SU-DHL-6 (cell line): ENCODE measurements at regions not wholly inside any gene's neighbourhood (a gene's known extent, or its start where the extent isn't known, plus 50 kb on each side); places are given as distances from the start of the nearest gene placed in this dataset.

Experiments
- H2AFZ ChIP-seq: fragments of 200-600 bp; sonication (generic); 2 replicates; pipeline ENCODE4 v1.6.1; 2014; ENCODE audit warnings: low read depth, mild to moderate bottlenecking, moderate library complexity, mixed read lengths, antibody characterized with exemption, low read length; ENCODE audit not compliant: severe bottlenecking
- H3F3A ChIP-seq: fragments of 200-600 bp; shearing (Covaris generic); 2 replicates; pipeline ENCODE4 v1.6.0; 2016; ENCODE audit warnings: antibody characterized with exemption, mild to moderate bottlenecking; ENCODE audit not compliant: insufficient read depth
- H3K27ac ChIP-seq: fragments of 200-600 bp; sonication (generic); 2 replicates; pipeline ENCODE4 v1.5.1; 2016; ENCODE audit warnings: low read depth, mild to moderate bottlenecking, low read length, moderate library complexity, mixed read lengths
- H3K27me3 ChIP-seq: fragments of 200-600 bp; sonication (generic), shearing (Covaris generic); 2 replicates; pipeline ENCODE4 v1.6.0; 2014; ENCODE audit warnings: mild to moderate bottlenecking, low read length
- H3K36me3 ChIP-seq: fragments of 200-600 bp; sonication (generic); 2 replicates; pipeline ENCODE4 v1.6.1; 2014; ENCODE audit warnings: mild to moderate bottlenecking, low read length, mixed read lengths
- H3K4me2 ChIP-seq: fragments of 300-600, 200-600 bp; shearing (Covaris generic), sonication (generic); 2 replicates; pipeline ENCODE4 v1.6.0; 2014; ENCODE audit warnings: low read length, low read depth, mild to moderate bottlenecking; ENCODE audit not compliant: poor library complexity, severe bottlenecking
- H3K4me3 ChIP-seq: fragments of 200-600 bp; sonication (generic); 2 replicates; pipeline ENCODE4 v1.5.1; 2014; ENCODE audit warnings: antibody characterized with exemption, low read length, mild to moderate bottlenecking, mixed read lengths; ENCODE audit not compliant: insufficient read depth, poor library complexity, severe bottlenecking
- H3K79me2 ChIP-seq: fragments of 200-600 bp; sonication (generic); 2 replicates; pipeline ENCODE4 v1.6.1; 2014; ENCODE audit warnings: mild to moderate bottlenecking, low read length, moderate library complexity; ENCODE audit not compliant: insufficient read depth
- H3K9ac ChIP-seq: fragments of 200-600 bp; sonication (generic); 2 replicates; pipeline ENCODE4 v1.7.0; 2014; ENCODE audit warnings: mild to moderate bottlenecking, low read length
- H3K9me2 ChIP-seq: fragments of 200-600 bp; sonication (generic); replicated peaks from 2 replicates; pipeline ENCODE4 v1.6.1; 2014; ENCODE audit warnings: low read length; ENCODE audit not compliant: insufficient read depth
- H3K9me3 ChIP-seq: fragments of 200-600 bp; sonication (generic); 2 replicates; pipeline ENCODE4 v1.6.1; 2014; ENCODE audit warnings: low read length, mixed read lengths; ENCODE audit not compliant: insufficient read depth
- H4K20me1 ChIP-seq: fragments of 200-600 bp; sonication (generic); 2 replicates; pipeline ENCODE4 v1.6.1; 2014; ENCODE audit warnings: low read depth, mild to moderate bottlenecking, antibody characterized with exemption, low read length, moderate library complexity, mixed read lengths
- EZH2phosphoT487 ChIP-seq: fragments of 200-600 bp; sonication (generic), shearing (Covaris generic); conservative IDR thresholded peaks from 2 replicates; pipeline ENCODE4 v1.6.1; 2018; ENCODE audit warnings: mild to moderate bottlenecking, antibody characterized with exemption, low read length, moderate library complexity, mixed read lengths
- TF ChIP-seq, protein P1 (sequence below): fragments of 200-600 bp; sonication (generic); IDR thresholded peaks from one replicate; pipeline ENCODE4 v1.5.1; 2017; ENCODE audit warnings: antibody characterized with exemption, mild to moderate bottlenecking, low read length, moderate library complexity; ENCODE audit not compliant: insufficient read depth, poor library complexity, severe bottlenecking

DNA sequence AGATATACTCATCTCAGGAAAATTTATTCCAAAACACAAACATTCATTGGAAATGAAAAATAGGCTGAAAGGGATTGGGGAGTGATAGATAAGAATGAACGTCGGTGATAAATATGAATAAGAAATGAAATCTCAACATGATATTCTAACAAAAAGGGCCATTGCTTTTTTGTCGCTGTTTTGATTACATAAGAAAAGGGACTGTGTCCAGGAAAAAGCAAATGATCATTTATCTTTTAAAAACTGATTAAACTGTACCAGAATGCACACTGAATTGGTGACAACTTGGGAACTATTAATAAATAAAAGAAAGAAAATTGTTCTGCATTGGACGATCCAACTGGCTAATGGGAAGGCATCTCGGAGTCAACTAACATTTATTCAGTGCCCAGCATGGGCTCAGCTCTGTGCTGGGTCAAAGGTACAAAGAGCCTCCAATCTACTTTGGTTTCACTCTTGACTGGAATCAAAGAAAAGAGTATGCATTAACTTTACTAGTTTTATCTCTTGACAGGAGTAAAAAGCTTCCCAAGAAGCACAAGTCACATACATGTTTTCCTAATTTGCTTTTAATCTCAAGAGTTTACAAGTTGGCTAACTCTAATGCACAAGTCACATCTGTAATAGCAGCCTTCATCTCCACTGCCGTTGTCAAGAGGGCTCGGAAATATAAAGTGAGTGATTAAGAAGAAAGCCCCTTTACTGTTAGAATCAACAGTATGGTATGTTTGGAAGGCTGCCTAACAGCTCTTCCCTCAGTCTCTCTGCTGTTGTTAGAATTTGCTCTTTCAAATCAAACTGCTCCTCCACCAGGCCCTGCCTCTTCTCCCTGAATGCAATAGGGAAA, 280.0 kb downstream of the IGSF11 start:
- Histone ChIP-seq H3K36me3 (no peaks in the 10 kb centered on the region), H4K20me1 (no peaks in the 10 kb centered on the region), H3K79me2 (no peaks in the 10 kb centered on the region), H3K27me3 (no peaks in the 10 kb centered on the region), H3K9me3 (no peaks in the 10 kb centered on the region), H3K4me3 (no peak overlapping the region), H3K4me2 (no peak overlapping the region), H3F3A (no peaks in the 10 kb centered on the region), H3K9me2 (no peaks in the 10 kb centered on the region), H3K27ac (no peak overlapping the region), H3K9ac (no peak overlapping the region), H2AFZ (no peak overlapping the region)
- no peak for TF ChIP-seq EZH2phosphoT487
- TF ChIP-seq, protein P1, sequence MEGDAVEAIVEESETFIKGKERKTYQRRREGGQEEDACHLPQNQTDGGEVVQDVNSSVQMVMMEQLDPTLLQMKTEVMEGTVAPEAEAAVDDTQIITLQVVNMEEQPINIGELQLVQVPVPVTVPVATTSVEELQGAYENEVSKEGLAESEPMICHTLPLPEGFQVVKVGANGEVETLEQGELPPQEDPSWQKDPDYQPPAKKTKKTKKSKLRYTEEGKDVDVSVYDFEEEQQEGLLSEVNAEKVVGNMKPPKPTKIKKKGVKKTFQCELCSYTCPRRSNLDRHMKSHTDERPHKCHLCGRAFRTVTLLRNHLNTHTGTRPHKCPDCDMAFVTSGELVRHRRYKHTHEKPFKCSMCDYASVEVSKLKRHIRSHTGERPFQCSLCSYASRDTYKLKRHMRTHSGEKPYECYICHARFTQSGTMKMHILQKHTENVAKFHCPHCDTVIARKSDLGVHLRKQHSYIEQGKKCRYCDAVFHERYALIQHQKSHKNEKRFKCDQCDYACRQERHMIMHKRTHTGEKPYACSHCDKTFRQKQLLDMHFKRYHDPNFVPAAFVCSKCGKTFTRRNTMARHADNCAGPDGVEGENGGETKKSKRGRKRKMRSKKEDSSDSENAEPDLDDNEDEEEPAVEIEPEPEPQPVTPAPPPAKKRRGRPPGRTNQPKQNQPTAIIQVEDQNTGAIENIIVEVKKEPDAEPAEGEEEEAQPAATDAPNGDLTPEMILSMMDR, result no peak

DNA sequence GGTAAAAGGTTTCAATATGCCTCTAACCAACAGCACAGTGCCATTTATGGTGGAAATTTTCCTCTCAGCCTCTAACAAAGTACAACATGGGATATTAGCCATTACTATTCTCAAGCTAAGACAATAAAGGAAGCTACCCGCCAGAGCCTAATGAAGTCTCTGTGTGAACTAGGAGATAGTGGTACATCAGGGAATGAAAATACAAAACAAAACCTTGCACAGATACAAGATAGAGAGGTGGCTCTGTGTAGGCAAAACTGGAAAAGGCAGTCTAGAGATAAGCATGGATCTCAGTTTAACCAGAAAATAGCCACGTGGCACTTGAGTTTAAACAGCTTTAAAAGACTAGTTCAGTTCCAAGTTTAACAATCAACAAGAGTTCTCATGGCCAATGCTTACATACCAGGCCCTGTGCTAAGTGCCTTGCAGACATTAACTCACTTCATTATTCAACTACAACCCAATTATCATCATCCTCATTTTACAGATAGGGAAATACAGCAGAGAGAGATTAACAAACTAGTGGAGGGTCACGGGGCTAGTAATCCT, 279.3 kb downstream of the IGSF11 start:
- no peaks in the 10 kb centered on the region for H3K9me3 ChIP-seq
- H3K9me2 ChIP-seq, result no peaks in the 10 kb centered on the region
- H3K27me3 ChIP-seq, result no peaks in the 10 kb centered on the region
- H3F3A ChIP-seq, result no peaks in the 10 kb centered on the region
- no peak overlapping the region for H3K4me3 ChIP-seq
- H4K20me1 ChIP-seq, result no peaks in the 10 kb centered on the region
- TF ChIP-seq EZH2phosphoT487, result no peak
- TF ChIP-seq, protein P1, result no peak
- no peak overlapping the region for H3K27ac ChIP-seq
- no peak overlapping the region for H3K4me2 ChIP-seq
- H3K36me3 ChIP-seq, result no peaks in the 10 kb centered on the region
- H2AFZ ChIP-seq, result no peak overlapping the region
- H3K79me2 ChIP-seq, result no peaks in the 10 kb centered on the region
- no peak overlapping the region for H3K9ac ChIP-seq

DNA sequence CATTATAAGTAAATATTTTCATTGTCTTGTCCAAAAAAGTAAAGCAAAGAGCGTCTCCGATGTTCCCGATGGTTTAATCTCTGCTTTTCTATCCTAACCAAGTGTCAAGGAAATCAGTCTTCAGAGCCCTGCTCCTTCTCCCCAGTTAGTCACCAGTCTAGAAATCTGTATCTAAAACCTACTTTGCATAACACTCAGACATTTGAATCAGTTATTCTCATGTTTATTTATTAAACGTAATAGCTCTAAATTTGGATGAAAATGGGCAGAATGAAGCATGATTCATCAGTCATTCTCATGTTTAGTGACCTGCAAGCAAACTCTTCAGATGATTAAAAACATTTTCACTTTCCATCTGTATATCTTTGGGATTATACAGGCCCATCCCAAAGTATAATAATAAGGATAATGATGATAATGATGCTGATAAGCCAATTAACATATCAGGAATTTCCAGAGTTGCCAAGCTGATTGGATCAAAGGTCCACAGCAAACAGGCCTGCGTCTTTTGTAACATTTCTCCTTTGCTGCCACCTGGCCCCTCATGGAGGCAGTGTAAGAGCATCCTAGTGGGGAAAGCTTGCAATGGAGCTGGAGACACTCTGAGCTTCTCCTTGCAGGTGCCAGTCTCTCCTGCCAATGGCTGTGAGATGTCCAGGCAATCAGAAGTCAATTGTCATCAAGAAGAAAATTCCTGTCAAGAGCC, 273.9 kb downstream of the IGSF11 start:
- Histone ChIP-seq H3K9me2 (no peaks in the 10 kb centered on the region), H3K4me2 (no peak overlapping the region)

More for the DNA sequence above, 273.9 kb downstream of the IGSF11 start:
- no peak overlapping the region for H3K4me3 ChIP-seq
- H4K20me1 ChIP-seq, result no peaks in the 10 kb centered on the region
- H3K27ac ChIP-seq, result no peak overlapping the region
- TF ChIP-seq EZH2phosphoT487, result no peak
- TF ChIP-seq, protein P1, result no peak
- H3K9ac ChIP-seq, result no peak overlapping the region
- H3F3A ChIP-seq, result no peaks in the 10 kb centered on the region
- H3K36me3 ChIP-seq, result no peaks in the 10 kb centered on the region
- no peaks in the 10 kb centered on the region for H3K27me3 ChIP-seq
- H3K79me2 ChIP-seq, result no peaks in the 10 kb centered on the region
- H2AFZ ChIP-seq, result no peak overlapping the region
- H3K9me3 ChIP-seq, result no peaks in the 10 kb centered on the region
